HEK293 (cell line): ENCODE measurements at regions not wholly inside any gene's neighbourhood (a gene's known extent, or its start where the extent isn't known, plus 50 kb on each side); places are given as distances from the start of the nearest gene placed in this dataset.

Experiments used
- GLI4 ChIP-seq: fragments of 450-650 bp; formaldehyde crosslinking; IDR thresholded peaks from 2 replicates; pipeline ENCODE4 v1.5.1; 2016; ENCODE audit warnings: missing biosample characterization, missing genetic modification characterization
- GLIS2 ChIP-seq: fragments of 450-650 bp; formaldehyde crosslinking; IDR thresholded peaks from 2 replicates; pipeline ENCODE4 v1.5.1; 2016; ENCODE audit warnings: missing biosample characterization, missing genetic modification characterization
- KLF8 ChIP-seq: fragments of 450-650 bp; formaldehyde crosslinking; IDR thresholded peaks from 2 replicates; pipeline ENCODE4 v1.5.1; 2016; ENCODE audit warnings: missing biosample characterization, missing genetic modification characterization
- MZF1 ChIP-seq: fragments of 450-650 bp; formaldehyde crosslinking; IDR thresholded peaks from 2 replicates; pipeline ENCODE4 v1.5.1; 2017; ENCODE audit warnings: missing biosample characterization, missing genetic modification characterization, borderline replicate concordance
- OVOL3 ChIP-seq: fragments of 450-650 bp; formaldehyde crosslinking; IDR thresholded peaks from 2 replicates; pipeline ENCODE4 v1.5.1; 2016; ENCODE audit warnings: missing biosample characterization, missing genetic modification characterization
- SCRT2 ChIP-seq: fragments of 450-650 bp; formaldehyde crosslinking; IDR thresholded peaks from 2 replicates; pipeline ENCODE4 v1.5.1; 2016; ENCODE audit warnings: missing biosample characterization, missing genetic modification characterization
- SP2 ChIP-seq: fragments of 450-650 bp; formaldehyde crosslinking; IDR thresholded peaks from 2 replicates; pipeline ENCODE4 v1.5.1; 2016; ENCODE audit warnings: missing biosample characterization, missing genetic modification characterization
- SP3 ChIP-seq: fragments of 450-650 bp; formaldehyde crosslinking; IDR thresholded peaks from 2 replicates; pipeline ENCODE4 v1.5.1; 2016; ENCODE audit warnings: missing biosample characterization, missing genetic modification characterization
- SP7 ChIP-seq: fragments of 450-650 bp; formaldehyde crosslinking; IDR thresholded peaks from 2 replicates; pipeline ENCODE4 v1.5.1; 2016; ENCODE audit warnings: missing biosample characterization, missing genetic modification characterization
- ZBTB6 ChIP-seq: fragments of 450-650 bp; formaldehyde crosslinking; IDR thresholded peaks from 2 replicates; pipeline ENCODE4 v1.5.1; 2017; ENCODE audit warnings: missing biosample characterization, missing genetic modification characterization
- ZNF138 ChIP-seq: fragments of 450-650 bp; formaldehyde crosslinking; IDR thresholded peaks from 2 replicates; pipeline ENCODE4 v1.5.1; 2016; ENCODE audit warnings: missing biosample characterization, missing genetic modification characterization, borderline replicate concordance
- ZNF146 ChIP-seq: fragments of 450-650 bp; formaldehyde crosslinking; IDR thresholded peaks from 2 replicates; pipeline ENCODE4 v1.5.1; 2016; ENCODE audit warnings: missing biosample characterization, missing genetic modification characterization
- ZNF221 ChIP-seq: fragments of 450-650 bp; formaldehyde crosslinking; IDR thresholded peaks from 2 replicates; pipeline ENCODE4 v1.5.1; 2017; ENCODE audit warnings: missing biosample characterization, missing genetic modification characterization, borderline replicate concordance
- ZNF223 ChIP-seq: fragments of 450-650 bp; formaldehyde crosslinking; IDR thresholded peaks from 2 replicates; pipeline ENCODE4 v1.5.1; 2016; ENCODE audit warnings: missing biosample characterization, missing genetic modification characterization
- ZNF280C ChIP-seq: fragments of 450-650 bp; formaldehyde crosslinking; IDR thresholded peaks from 2 replicates; pipeline ENCODE4 v1.5.1; 2016; ENCODE audit warnings: missing biosample characterization, missing genetic modification characterization
- ZNF311 ChIP-seq: fragments of 450-650 bp; formaldehyde crosslinking; IDR thresholded peaks from 2 replicates; pipeline ENCODE4 v1.5.1; 2017; ENCODE audit warnings: missing biosample characterization, missing genetic modification characterization, borderline replicate concordance
- ZNF324 ChIP-seq: fragments of 450-650 bp; formaldehyde crosslinking; IDR thresholded peaks from 2 replicates; pipeline ENCODE4 v1.5.1; 2016; ENCODE audit warnings: missing biosample characterization, missing genetic modification characterization
- ZNF366 ChIP-seq: fragments of 450-650 bp; formaldehyde crosslinking; conservative IDR thresholded peaks from 2 replicates; pipeline ENCODE4 v1.5.1; 2016; ENCODE audit warnings: missing biosample characterization, missing genetic modification characterization
- ZNF426 ChIP-seq: fragments of 450-650 bp; formaldehyde crosslinking; IDR thresholded peaks from 2 replicates; pipeline ENCODE4 v1.5.1; 2017; ENCODE audit warnings: missing biosample characterization, missing genetic modification characterization, mild to moderate bottlenecking, inconsistent platforms, moderate library complexity
- ZNF513 ChIP-seq: fragments of 450-650 bp; IDR thresholded peaks from 2 replicates; pipeline ENCODE4 v1.5.1; 2018; ENCODE audit warnings: missing biosample characterization, missing genetic modification characterization
- ZNF585B ChIP-seq: fragments of 450-650 bp; formaldehyde crosslinking; IDR thresholded peaks from 2 replicates; pipeline ENCODE4 v1.5.1; 2016; ENCODE audit warnings: missing biosample characterization, missing genetic modification characterization
- ZNF664 ChIP-seq: fragments of 450-650 bp; formaldehyde crosslinking; IDR thresholded peaks from 2 replicates; pipeline ENCODE4 v1.5.1; 2016; ENCODE audit warnings: missing biosample characterization, missing genetic modification characterization
- ZNF785 ChIP-seq: fragments of 450-650 bp; formaldehyde crosslinking; IDR thresholded peaks from 2 replicates; pipeline ENCODE4 v1.5.1; 2016; ENCODE audit warnings: missing biosample characterization, missing genetic modification characterization
- ZNF830 ChIP-seq: fragments of 450-650 bp; IDR thresholded peaks from 2 replicates; pipeline ENCODE4 v1.5.0; 2018; ENCODE audit warnings: missing biosample characterization, missing genetic modification characterization, low read depth, mild to moderate bottlenecking, moderate library complexity
- TF ChIP-seq, protein P1 (sequence below): fragments of 450-650 bp; formaldehyde crosslinking; IDR thresholded peaks from 2 replicates; pipeline ENCODE4 v1.5.1; 2016; ENCODE audit warnings: missing biosample characterization, missing genetic modification characterization
- TF ChIP-seq, protein P2 (sequence below): fragments of 450-650 bp; formaldehyde crosslinking; IDR thresholded peaks from 2 replicates; pipeline ENCODE4 v1.5.1; 2016; ENCODE audit warnings: missing biosample characterization, missing genetic modification characterization
- TF ChIP-seq, protein P3 (sequence below): fragments of 450-650 bp; formaldehyde crosslinking; IDR thresholded peaks from 2 replicates; pipeline ENCODE4 v1.5.0; 2017; ENCODE audit warnings: missing biosample characterization, missing genetic modification characterization, borderline replicate concordance
- TF ChIP-seq, protein P4 (sequence below): fragments of 450-650 bp; formaldehyde crosslinking; IDR thresholded peaks from 2 replicates; pipeline ENCODE4 v1.5.1; 2016; ENCODE audit warnings: missing biosample characterization, missing genetic modification characterization

GRCh38 chr6:156710479-156710878 is 66.7 kb upstream of the ARID1B start (continued):
- TF ChIP-seq ZNF513 (tag by site-specific recombination) (no peak), MZF1 (tag by site-specific recombination) (no peak), GLI4 (tag by site-specific recombination) (no peak), SP3 (no peak), ZNF280C (tag by site-specific recombination) (no peak), ZNF785 (no peak), ZBTB6 (tag by site-specific recombination) (no peak), ZNF223 (tag by site-specific recombination) (no peak), ZNF138 (tag by site-specific recombination) (no peak), ZNF324 (tag by site-specific recombination) (no peak), ZNF146 (tag by site-specific recombination) (no peak), GLIS2 (tag by site-specific recombination) (no peak), KLF8 (tag by site-specific recombination) (0 out of 2 replicates have a peak, but pooled peaks have one; percentile 19), SCRT2 (tag by site-specific recombination) (no peak), OVOL3 (tag by site-specific recombination) (no peak), ZNF664 (tag by site-specific recombination) (no peak), SP2 (tag by site-specific recombination) (no peak), ZNF426 (tag by site-specific recombination) (no peak), ZNF221 (no peak; the same call in 1 of the 2 replicates), ZNF830 (no peak), ZNF585B (tag by site-specific recombination) (no peak), ZNF366 (tag by site-specific recombination) (peak; percentile 51; the same call in 1 of the 2 replicates), SP7 (peak; percentile 74), ZNF311 (tag by site-specific recombination) (no peak)
- TF ChIP-seq, protein P1, sequence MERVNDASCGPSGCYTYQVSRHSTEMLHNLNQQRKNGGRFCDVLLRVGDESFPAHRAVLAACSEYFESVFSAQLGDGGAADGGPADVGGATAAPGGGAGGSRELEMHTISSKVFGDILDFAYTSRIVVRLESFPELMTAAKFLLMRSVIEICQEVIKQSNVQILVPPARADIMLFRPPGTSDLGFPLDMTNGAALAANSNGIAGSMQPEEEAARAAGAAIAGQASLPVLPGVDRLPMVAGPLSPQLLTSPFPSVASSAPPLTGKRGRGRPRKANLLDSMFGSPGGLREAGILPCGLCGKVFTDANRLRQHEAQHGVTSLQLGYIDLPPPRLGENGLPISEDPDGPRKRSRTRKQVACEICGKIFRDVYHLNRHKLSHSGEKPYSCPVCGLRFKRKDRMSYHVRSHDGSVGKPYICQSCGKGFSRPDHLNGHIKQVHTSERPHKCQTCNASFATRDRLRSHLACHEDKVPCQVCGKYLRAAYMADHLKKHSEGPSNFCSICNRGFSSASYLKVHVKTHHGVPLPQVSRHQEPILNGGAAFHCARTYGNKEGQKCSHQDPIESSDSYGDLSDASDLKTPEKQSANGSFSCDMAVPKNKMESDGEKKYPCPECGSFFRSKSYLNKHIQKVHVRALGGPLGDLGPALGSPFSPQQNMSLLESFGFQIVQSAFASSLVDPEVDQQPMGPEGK = no peak
- TF ChIP-seq, protein P2, sequence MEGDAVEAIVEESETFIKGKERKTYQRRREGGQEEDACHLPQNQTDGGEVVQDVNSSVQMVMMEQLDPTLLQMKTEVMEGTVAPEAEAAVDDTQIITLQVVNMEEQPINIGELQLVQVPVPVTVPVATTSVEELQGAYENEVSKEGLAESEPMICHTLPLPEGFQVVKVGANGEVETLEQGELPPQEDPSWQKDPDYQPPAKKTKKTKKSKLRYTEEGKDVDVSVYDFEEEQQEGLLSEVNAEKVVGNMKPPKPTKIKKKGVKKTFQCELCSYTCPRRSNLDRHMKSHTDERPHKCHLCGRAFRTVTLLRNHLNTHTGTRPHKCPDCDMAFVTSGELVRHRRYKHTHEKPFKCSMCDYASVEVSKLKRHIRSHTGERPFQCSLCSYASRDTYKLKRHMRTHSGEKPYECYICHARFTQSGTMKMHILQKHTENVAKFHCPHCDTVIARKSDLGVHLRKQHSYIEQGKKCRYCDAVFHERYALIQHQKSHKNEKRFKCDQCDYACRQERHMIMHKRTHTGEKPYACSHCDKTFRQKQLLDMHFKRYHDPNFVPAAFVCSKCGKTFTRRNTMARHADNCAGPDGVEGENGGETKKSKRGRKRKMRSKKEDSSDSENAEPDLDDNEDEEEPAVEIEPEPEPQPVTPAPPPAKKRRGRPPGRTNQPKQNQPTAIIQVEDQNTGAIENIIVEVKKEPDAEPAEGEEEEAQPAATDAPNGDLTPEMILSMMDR (tag by site-specific recombination) = no peak
- TF ChIP-seq, protein P3, sequence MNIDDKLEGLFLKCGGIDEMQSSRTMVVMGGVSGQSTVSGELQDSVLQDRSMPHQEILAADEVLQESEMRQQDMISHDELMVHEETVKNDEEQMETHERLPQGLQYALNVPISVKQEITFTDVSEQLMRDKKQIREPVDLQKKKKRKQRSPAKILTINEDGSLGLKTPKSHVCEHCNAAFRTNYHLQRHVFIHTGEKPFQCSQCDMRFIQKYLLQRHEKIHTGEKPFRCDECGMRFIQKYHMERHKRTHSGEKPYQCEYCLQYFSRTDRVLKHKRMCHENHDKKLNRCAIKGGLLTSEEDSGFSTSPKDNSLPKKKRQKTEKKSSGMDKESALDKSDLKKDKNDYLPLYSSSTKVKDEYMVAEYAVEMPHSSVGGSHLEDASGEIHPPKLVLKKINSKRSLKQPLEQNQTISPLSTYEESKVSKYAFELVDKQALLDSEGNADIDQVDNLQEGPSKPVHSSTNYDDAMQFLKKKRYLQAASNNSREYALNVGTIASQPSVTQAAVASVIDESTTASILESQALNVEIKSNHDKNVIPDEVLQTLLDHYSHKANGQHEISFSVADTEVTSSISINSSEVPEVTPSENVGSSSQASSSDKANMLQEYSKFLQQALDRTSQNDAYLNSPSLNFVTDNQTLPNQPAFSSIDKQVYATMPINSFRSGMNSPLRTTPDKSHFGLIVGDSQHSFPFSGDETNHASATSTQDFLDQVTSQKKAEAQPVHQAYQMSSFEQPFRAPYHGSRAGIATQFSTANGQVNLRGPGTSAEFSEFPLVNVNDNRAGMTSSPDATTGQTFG (tag by site-specific recombination) = no peak
- TF ChIP-seq, protein P4, sequence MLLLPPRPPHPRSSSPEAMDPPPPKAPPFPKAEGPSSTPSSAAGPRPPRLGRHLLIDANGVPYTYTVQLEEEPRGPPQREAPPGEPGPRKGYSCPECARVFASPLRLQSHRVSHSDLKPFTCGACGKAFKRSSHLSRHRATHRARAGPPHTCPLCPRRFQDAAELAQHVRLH (tag by site-specific recombination) = no peak
